ENCODE measurements at regions not wholly inside any gene's neighbourhood (a gene's known extent, or its start where the extent isn't known, plus 50 kb on each side); places are given as distances from the start of the nearest gene placed in this dataset.

GRCh38 chr1:221644663-221645258 lies 97.1 kb downstream of the DUSP10 start:
- no peaks in the 10 kb centered on the region for H3K4me1 ChIP-seq (ENCODE audit: control insufficient read depth in 2 of 2, insufficient read depth in 2 of 2, low read length in 2 of 2)
- H3K36me3 ChIP-seq (ENCODE audit: control insufficient read depth in 2 of 2, insufficient read depth in 2 of 2, low read length in 2 of 2): no peaks in the 10 kb centered on the region
- no peak overlapping the region for H3K9ac ChIP-seq (ENCODE audit: low read depth in 1 of 2, low read length in 2 of 2)
- no peak overlapping the region for H3K27ac ChIP-seq (ENCODE audit: low read depth in 2 of 2, low read length in 2 of 2)
- H3K4me3 ChIP-seq (ENCODE audit: low read length in 2 of 2): no peak overlapping the region
- no peaks in the 10 kb centered on the region for H3K9me3 ChIP-seq (ENCODE audit: control insufficient read depth in 2 of 2, low read length in 2 of 2)
- no peaks in the 10 kb centered on the region for H3K27me3 ChIP-seq (ENCODE audit: control insufficient read depth in 2 of 2, insufficient read depth in 2 of 2, low read length in 2 of 2)

GRCh38 chr1:221648201-221648600 lies 93.7 kb downstream of the DUSP10 start:
- no peaks in the 10 kb centered on the region for H3K36me3 ChIP-seq (ENCODE audit: control insufficient read depth in 2 of 2, insufficient read depth in 2 of 2, low read length in 2 of 2)
- H3K9ac ChIP-seq (ENCODE audit: low read depth in 1 of 2, low read length in 2 of 2): no peak overlapping the region
- H3K9me3 ChIP-seq (ENCODE audit: control insufficient read depth in 2 of 2, low read length in 2 of 2): no peaks in the 10 kb centered on the region
- H3K4me3 ChIP-seq (ENCODE audit: low read length in 2 of 2): no peak overlapping the region
- no peaks in the 10 kb centered on the region for H3K4me1 ChIP-seq (ENCODE audit: control insufficient read depth in 2 of 2, insufficient read depth in 2 of 2, low read length in 2 of 2)
- H3K27ac ChIP-seq (ENCODE audit: low read depth in 2 of 2, low read length in 2 of 2): no peak overlapping the region
- no peaks in the 10 kb centered on the region for H3K27me3 ChIP-seq (ENCODE audit: control insufficient read depth in 2 of 2, insufficient read depth in 2 of 2, low read length in 2 of 2)
